HUES6 (cell line): ENCODE measurements at regions not wholly inside any gene's neighbourhood (a gene's known extent, or its start where the extent isn't known, plus 50 kb on each side); places are given as distances from the start of the nearest gene placed in this dataset.

Experiments used
- H3K27ac ChIP-seq: 2 replicates; pipeline ENCODE4 v1.7.0; 2013; ENCODE audit warnings: low read depth, mild to moderate bottlenecking, low read length, inconsistent platforms
- H3K27me3 ChIP-seq: 2 replicates; pipeline ENCODE4 v1.6.1; 2013; ENCODE audit warnings: low read length; ENCODE audit not compliant: control insufficient read depth, insufficient read depth
- H3K36me3 ChIP-seq: 2 replicates; pipeline ENCODE4 v1.6.1; 2013; ENCODE audit warnings: low read length; ENCODE audit not compliant: control insufficient read depth, insufficient read depth
- H3K4me1 ChIP-seq: 2 replicates; pipeline ENCODE4 v1.6.1; 2013; ENCODE audit warnings: low read length; ENCODE audit not compliant: control insufficient read depth, insufficient read depth
- H3K4me3 ChIP-seq: 2 replicates; pipeline ENCODE4 v1.5.1; 2013; ENCODE audit warnings: low read depth, low read length
- H3K9ac ChIP-seq: one replicate; pipeline ENCODE4 v1.6.1; 2013; ENCODE audit warnings: mild to moderate bottlenecking, low read length
- H3K9me3 ChIP-seq: 2 replicates; pipeline ENCODE4 v1.6.1; 2013; ENCODE audit warnings: low read depth, low read length; ENCODE audit not compliant: control insufficient read depth, insufficient read depth

GRCh38 chr4:116824172-116824571 lies 261.2 kb downstream of the TRAM1L1 start:
- Histone ChIP-seq H3K9me3 (no peaks in the 10 kb centered on the region), H3K9ac (no peak overlapping the region), H3K27me3 (no peaks in the 10 kb centered on the region)

GRCh38 chr4:116811730-116812129 lies 273.6 kb downstream of the TRAM1L1 start:
- Histone ChIP-seq H3K9ac (no peak overlapping the region), H3K4me1 (no peaks in the 10 kb centered on the region), H3K9me3 (no peaks in the 10 kb centered on the region), H3K27ac (no peak overlapping the region), H3K36me3 (no peaks in the 10 kb centered on the region), H3K4me3 (no peak overlapping the region), H3K27me3 (no peaks in the 10 kb centered on the region)

More at GRCh38 chr4:116824172-116824571, 261.2 kb downstream of the TRAM1L1 start:
- Histone ChIP-seq H3K36me3 (no peaks in the 10 kb centered on the region), H3K27ac (no peak overlapping the region), H3K4me3 (no peak overlapping the region), H3K4me1 (no peaks in the 10 kb centered on the region)

GRCh38 chr4:116796022-116796421 lies 289.4 kb downstream of the TRAM1L1 start:
- Histone ChIP-seq H3K36me3 (no peaks in the 10 kb centered on the region), H3K9ac (no peak overlapping the region), H3K4me1 (no peaks in the 10 kb centered on the region), H3K27ac (no peak overlapping the region), H3K4me3 (no peak overlapping the region), H3K9me3 (no peaks in the 10 kb centered on the region), H3K27me3 (no peaks in the 10 kb centered on the region)

- Histone ChIP-seq H3K9ac (no peak overlapping the region), H3K9me3 (no peaks in the 10 kb centered on the region), H3K27me3 (no peaks in the 10 kb centered on the region), H3K27ac (no peak overlapping the region), H3K4me1 (no peaks in the 10 kb centered on the region), H3K36me3 (no peaks in the 10 kb centered on the region), H3K4me3 (no peak overlapping the region)
Measured at GRCh38 chr4:116788723-116789122, 296.7 kb downstream of the TRAM1L1 start.

- Histone ChIP-seq H3K27me3 (no peaks in the 10 kb centered on the region), H3K36me3 (no peaks in the 10 kb centered on the region), H3K4me1 (no peaks in the 10 kb centered on the region), H3K27ac (no peak overlapping the region), H3K9ac (no peak overlapping the region), H3K9me3 (no peaks in the 10 kb centered on the region), H3K4me3 (no peak overlapping the region)
Measured at GRCh38 chr4:116755051-116755450, 330.3 kb downstream of the TRAM1L1 start.

- no peak overlapping the region for H3K27ac ChIP-seq
- H3K36me3 ChIP-seq, result no peaks in the 10 kb centered on the region
Measured at GRCh38 chr4:116752027-116752426, 333.3 kb downstream of the TRAM1L1 start.

GRCh38 chr4:116736756-116737155 lies 348.6 kb downstream of the TRAM1L1 start:
- no peak overlapping the region for H3K27ac ChIP-seq
- no peak overlapping the region for H3K9ac ChIP-seq
- H3K4me3 ChIP-seq, result no peak overlapping the region
- no peaks in the 10 kb centered on the region for H3K36me3 ChIP-seq
- no peaks in the 10 kb centered on the region for H3K27me3 ChIP-seq
- no peaks in the 10 kb centered on the region for H3K9me3 ChIP-seq
- H3K4me1 ChIP-seq, result no peaks in the 10 kb centered on the region

More at GRCh38 chr4:116752027-116752426, 333.3 kb downstream of the TRAM1L1 start:
- Histone ChIP-seq H3K9ac (no peak overlapping the region), H3K9me3 (no peaks in the 10 kb centered on the region), H3K4me3 (no peak overlapping the region), H3K4me1 (no peaks in the 10 kb centered on the region), H3K27me3 (no peaks in the 10 kb centered on the region)

GRCh38 chr4:116734178-116734577 lies 351.2 kb downstream of the TRAM1L1 start:
- Histone ChIP-seq H3K4me1 (no peaks in the 10 kb centered on the region), H3K4me3 (no peak overlapping the region), H3K36me3 (no peaks in the 10 kb centered on the region), H3K27ac (no peak overlapping the region), H3K9ac (no peak overlapping the region), H3K27me3 (no peaks in the 10 kb centered on the region), H3K9me3 (no peaks in the 10 kb centered on the region)

GRCh38 chr4:116733370-116733769 lies 352.0 kb downstream of the TRAM1L1 start:
- no peak overlapping the region for H3K4me3 ChIP-seq
- H3K9me3 ChIP-seq, result no peaks in the 10 kb centered on the region
- H3K9ac ChIP-seq, result no peak overlapping the region
- H3K27me3 ChIP-seq, result no peaks in the 10 kb centered on the region
- no peaks in the 10 kb centered on the region for H3K4me1 ChIP-seq
- no peak overlapping the region for H3K27ac ChIP-seq
- no peaks in the 10 kb centered on the region for H3K36me3 ChIP-seq

GRCh38 chr4:116726523-116726922 lies 358.9 kb downstream of the TRAM1L1 start:
- H3K36me3 ChIP-seq, result no peaks in the 10 kb centered on the region
- H3K27ac ChIP-seq, result no peak overlapping the region
- no peaks in the 10 kb centered on the region for H3K27me3 ChIP-seq
- H3K9ac ChIP-seq, result no peak overlapping the region
- no peaks in the 10 kb centered on the region for H3K4me1 ChIP-seq
- no peaks in the 10 kb centered on the region for H3K9me3 ChIP-seq
- H3K4me3 ChIP-seq, result no peak overlapping the region

GRCh38 chr4:116724249-116724648 lies 361.1 kb downstream of the TRAM1L1 start:
- no peak overlapping the region for H3K27ac ChIP-seq
- H3K4me3 ChIP-seq, result no peak overlapping the region
- H3K4me1 ChIP-seq, result no peaks in the 10 kb centered on the region
- no peak overlapping the region for H3K9ac ChIP-seq
- H3K9me3 ChIP-seq, result no peaks in the 10 kb centered on the region
- no peaks in the 10 kb centered on the region for H3K27me3 ChIP-seq
- no peaks in the 10 kb centered on the region for H3K36me3 ChIP-seq

GRCh38 chr4:116705466-116705865 lies 379.9 kb downstream of the TRAM1L1 start:
- H3K36me3 ChIP-seq, result no peaks in the 10 kb centered on the region
- no peaks in the 10 kb centered on the region for H3K4me1 ChIP-seq
- no peak overlapping the region for H3K4me3 ChIP-seq
- H3K9ac ChIP-seq, result no peak overlapping the region
- H3K9me3 ChIP-seq, result no peaks in the 10 kb centered on the region
- H3K27ac ChIP-seq, result no peak overlapping the region
- H3K27me3 ChIP-seq, result no peaks in the 10 kb centered on the region
